ENCODE measurements at regions not wholly inside any gene's neighbourhood (a gene's known extent, or its start where the extent isn't known, plus 50 kb on each side); places are given as distances from the start of the nearest gene placed in this dataset.

GRCh38 chrX:125210146-125210545 is 109.5 kb upstream of the TEX13C start:
- no peaks in the 10 kb centered on the region for H3K27me3 ChIP-seq (ENCODE audit: control insufficient read depth, insufficient read depth, low read length)
- no peaks in the 10 kb centered on the region for H3K36me3 ChIP-seq (ENCODE audit: control insufficient read depth, insufficient read depth, low read length)
- H3K27ac ChIP-seq (ENCODE audit: insufficient read depth, low read length): no peak overlapping the region
- TF ChIP-seq EZH2 (IDR thresholded peaks at IDR 0.05; ENCODE audit: low read length, missing control alignments): no peak
- TF ChIP-seq, protein P1, sequence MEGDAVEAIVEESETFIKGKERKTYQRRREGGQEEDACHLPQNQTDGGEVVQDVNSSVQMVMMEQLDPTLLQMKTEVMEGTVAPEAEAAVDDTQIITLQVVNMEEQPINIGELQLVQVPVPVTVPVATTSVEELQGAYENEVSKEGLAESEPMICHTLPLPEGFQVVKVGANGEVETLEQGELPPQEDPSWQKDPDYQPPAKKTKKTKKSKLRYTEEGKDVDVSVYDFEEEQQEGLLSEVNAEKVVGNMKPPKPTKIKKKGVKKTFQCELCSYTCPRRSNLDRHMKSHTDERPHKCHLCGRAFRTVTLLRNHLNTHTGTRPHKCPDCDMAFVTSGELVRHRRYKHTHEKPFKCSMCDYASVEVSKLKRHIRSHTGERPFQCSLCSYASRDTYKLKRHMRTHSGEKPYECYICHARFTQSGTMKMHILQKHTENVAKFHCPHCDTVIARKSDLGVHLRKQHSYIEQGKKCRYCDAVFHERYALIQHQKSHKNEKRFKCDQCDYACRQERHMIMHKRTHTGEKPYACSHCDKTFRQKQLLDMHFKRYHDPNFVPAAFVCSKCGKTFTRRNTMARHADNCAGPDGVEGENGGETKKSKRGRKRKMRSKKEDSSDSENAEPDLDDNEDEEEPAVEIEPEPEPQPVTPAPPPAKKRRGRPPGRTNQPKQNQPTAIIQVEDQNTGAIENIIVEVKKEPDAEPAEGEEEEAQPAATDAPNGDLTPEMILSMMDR (conservative IDR thresholded peaks at IDR 0.05 in 1 of 2, IDR thresholded peaks at IDR 0.05 in 1 of 2; ENCODE audit: low read depth in 1 of 2, low read length in 2 of 2): no peak
- H3K4me3 ChIP-seq (replicated peaks in 1 of 4; ENCODE audit: control extremely low read depth in 1 of 4, insufficient read depth in 1 of 4, low read depth in 3 of 4, low read length in 4 of 4): no peak overlapping the region
- H4K20me1 ChIP-seq (ENCODE audit: control insufficient read depth, extremely low read depth, insufficient read depth, low read length): no peaks in the 10 kb centered on the region
- DNase-seq (ENCODE audit: low read depth in 2 of 2): no peak
- no peaks in the 10 kb centered on the region for H3K9me3 ChIP-seq (ENCODE audit: control insufficient read depth, insufficient read depth, low read depth, low read length)
- H2AFZ ChIP-seq (ENCODE audit: low read length): no peak overlapping the region
- H3K9ac ChIP-seq (ENCODE audit: insufficient read depth, low read length): no peak overlapping the region
- H3K4me2 ChIP-seq (ENCODE audit: extremely low read depth, insufficient read depth, low read length): no peak overlapping the region
- H3K79me2 ChIP-seq (ENCODE audit: control insufficient read depth, insufficient read depth, low read length): no peaks in the 10 kb centered on the region
- H3K4me1 ChIP-seq (ENCODE audit: control insufficient read depth, extremely low read depth, insufficient read depth, low read length): no peaks in the 10 kb centered on the region

GRCh38 chrX:125219852-125220251 is 99.8 kb upstream of the TEX13C start:
- Histone ChIP-seq H3K27ac (ENCODE audit: insufficient read depth, low read length) (no peak overlapping the region), H3K79me2 (ENCODE audit: control insufficient read depth, insufficient read depth, low read length) (no peaks in the 10 kb centered on the region), H3K4me3 (replicated peaks in 1 of 4; ENCODE audit: control extremely low read depth in 1 of 4, insufficient read depth in 1 of 4, low read depth in 3 of 4, low read length in 4 of 4) (no peak overlapping the region), H3K36me3 (ENCODE audit: control insufficient read depth, insufficient read depth, low read length) (no peaks in the 10 kb centered on the region), H2AFZ (ENCODE audit: low read length) (no peak overlapping the region), H3K4me1 (ENCODE audit: control insufficient read depth, extremely low read depth, insufficient read depth, low read length) (no peaks in the 10 kb centered on the region), H3K9ac (ENCODE audit: insufficient read depth, low read length) (no peak overlapping the region), H3K4me2 (ENCODE audit: extremely low read depth, insufficient read depth, low read length) (no peak overlapping the region), H4K20me1 (ENCODE audit: control insufficient read depth, extremely low read depth, insufficient read depth, low read length) (no peaks in the 10 kb centered on the region), H3K27me3 (ENCODE audit: control insufficient read depth, insufficient read depth, low read length) (no peaks in the 10 kb centered on the region), H3K9me3 (ENCODE audit: control insufficient read depth, insufficient read depth, low read depth, low read length) (no peaks in the 10 kb centered on the region)
- DNase-seq (ENCODE audit: low read depth in 2 of 2): no peak
- TF ChIP-seq EZH2 (IDR thresholded peaks at IDR 0.05; ENCODE audit: low read length, missing control alignments): no peak
- TF ChIP-seq, protein P1 (conservative IDR thresholded peaks at IDR 0.05 in 1 of 2, IDR thresholded peaks at IDR 0.05 in 1 of 2; ENCODE audit: low read depth in 1 of 2, low read length in 2 of 2): no peak

DNA sequence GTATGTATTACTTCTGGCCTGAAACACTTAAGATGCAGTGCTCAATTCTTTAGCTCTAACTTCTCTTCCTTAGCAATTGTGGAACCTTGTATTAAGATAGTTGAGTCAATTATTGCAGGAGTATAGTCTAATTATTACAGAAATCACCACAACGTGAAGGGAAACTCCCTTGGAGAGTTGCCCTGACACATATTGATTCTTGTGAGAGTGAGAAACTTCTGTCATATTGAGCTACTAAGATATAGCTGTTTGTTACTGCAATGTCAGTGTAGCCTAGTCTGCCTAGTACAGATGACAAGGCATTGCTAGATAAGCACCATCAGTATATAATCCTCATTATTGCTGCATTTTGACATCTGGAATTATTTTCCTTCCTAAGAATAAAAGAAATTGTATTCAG is 82.7 kb upstream of the TEX13C start:
- no peak overlapping the region for H2AFZ ChIP-seq (ENCODE audit: low read length)
- H3K9ac ChIP-seq (ENCODE audit: insufficient read depth, low read length): no peak overlapping the region
- no peak overlapping the region for H3K27ac ChIP-seq (ENCODE audit: insufficient read depth, low read length)
- no peak overlapping the region for H3K4me2 ChIP-seq (ENCODE audit: extremely low read depth, insufficient read depth, low read length)
- H3K4me3 ChIP-seq (replicated peaks in 1 of 4; ENCODE audit: control extremely low read depth in 1 of 4, insufficient read depth in 1 of 4, low read depth in 3 of 4, low read length in 4 of 4): no peak overlapping the region
- no peaks in the 10 kb centered on the region for H3K4me1 ChIP-seq (ENCODE audit: control insufficient read depth, extremely low read depth, insufficient read depth, low read length)
- no peaks in the 10 kb centered on the region for H3K36me3 ChIP-seq (ENCODE audit: control insufficient read depth, insufficient read depth, low read length)
- no peaks in the 10 kb centered on the region for H3K79me2 ChIP-seq (ENCODE audit: control insufficient read depth, insufficient read depth, low read length)
- no peaks in the 10 kb centered on the region for H3K27me3 ChIP-seq (ENCODE audit: control insufficient read depth, insufficient read depth, low read length)
- TF ChIP-seq, protein P1 (conservative IDR thresholded peaks at IDR 0.05 in 1 of 2, IDR thresholded peaks at IDR 0.05 in 1 of 2; ENCODE audit: low read depth in 1 of 2, low read length in 2 of 2): no peak
- no peak for TF ChIP-seq EZH2 (IDR thresholded peaks at IDR 0.05; ENCODE audit: low read length, missing control alignments)
- DNase-seq (ENCODE audit: low read depth in 2 of 2): no peak
- H3K9me3 ChIP-seq (ENCODE audit: control insufficient read depth, insufficient read depth, low read depth, low read length): no peaks in the 10 kb centered on the region
- H4K20me1 ChIP-seq (ENCODE audit: control insufficient read depth, extremely low read depth, insufficient read depth, low read length): no peaks in the 10 kb centered on the region

Data from fibroblast of lung (primary cell).